HUES6 (cell line): ENCODE measurements at regions not wholly inside any gene's neighbourhood (a gene's known extent, or its start where the extent isn't known, plus 50 kb on each side); places are given as distances from the start of the nearest gene placed in this dataset.

ENCODE experiments used
- H3K27ac ChIP-seq: 2 replicates; pipeline ENCODE4 v1.7.0; 2013; ENCODE audit warnings: low read depth, mild to moderate bottlenecking, low read length, inconsistent platforms
- H3K27me3 ChIP-seq: 2 replicates; pipeline ENCODE4 v1.6.1; 2013; ENCODE audit warnings: low read length; ENCODE audit not compliant: control insufficient read depth, insufficient read depth
- H3K36me3 ChIP-seq: 2 replicates; pipeline ENCODE4 v1.6.1; 2013; ENCODE audit warnings: low read length; ENCODE audit not compliant: control insufficient read depth, insufficient read depth
- H3K4me1 ChIP-seq: 2 replicates; pipeline ENCODE4 v1.6.1; 2013; ENCODE audit warnings: low read length; ENCODE audit not compliant: control insufficient read depth, insufficient read depth
- H3K4me3 ChIP-seq: 2 replicates; pipeline ENCODE4 v1.5.1; 2013; ENCODE audit warnings: low read depth, low read length
- H3K9ac ChIP-seq: one replicate; pipeline ENCODE4 v1.6.1; 2013; ENCODE audit warnings: mild to moderate bottlenecking, low read length
- H3K9me3 ChIP-seq: 2 replicates; pipeline ENCODE4 v1.6.1; 2013; ENCODE audit warnings: low read depth, low read length; ENCODE audit not compliant: control insufficient read depth, insufficient read depth

DNA sequence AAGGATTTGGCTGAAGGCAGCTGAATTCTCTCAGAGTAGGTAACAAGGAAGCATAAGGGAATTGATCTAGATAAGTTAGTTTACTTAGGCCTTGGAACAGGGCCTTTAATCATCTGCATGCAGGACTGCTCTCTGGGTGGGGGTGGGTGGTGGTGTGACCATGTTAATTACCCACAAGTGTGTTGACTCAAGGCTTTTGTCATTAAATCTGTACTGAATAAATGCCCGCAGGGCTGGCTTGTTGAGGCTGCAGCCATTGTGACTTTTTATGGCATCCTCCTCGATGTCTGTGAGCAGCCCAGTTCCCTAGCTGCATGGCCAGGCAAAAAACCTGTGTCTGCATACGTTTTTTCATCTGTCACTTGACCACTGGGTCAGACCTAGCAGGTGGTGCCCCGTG is 63.5 kb upstream of the ASCC3 start:
- Histone ChIP-seq H3K36me3 (no peaks in the 10 kb centered on the region), H3K4me1 (peaks cover 14% of the 10 kb centered on the region; the same call in 1 of the 2 replicates)

DNA sequence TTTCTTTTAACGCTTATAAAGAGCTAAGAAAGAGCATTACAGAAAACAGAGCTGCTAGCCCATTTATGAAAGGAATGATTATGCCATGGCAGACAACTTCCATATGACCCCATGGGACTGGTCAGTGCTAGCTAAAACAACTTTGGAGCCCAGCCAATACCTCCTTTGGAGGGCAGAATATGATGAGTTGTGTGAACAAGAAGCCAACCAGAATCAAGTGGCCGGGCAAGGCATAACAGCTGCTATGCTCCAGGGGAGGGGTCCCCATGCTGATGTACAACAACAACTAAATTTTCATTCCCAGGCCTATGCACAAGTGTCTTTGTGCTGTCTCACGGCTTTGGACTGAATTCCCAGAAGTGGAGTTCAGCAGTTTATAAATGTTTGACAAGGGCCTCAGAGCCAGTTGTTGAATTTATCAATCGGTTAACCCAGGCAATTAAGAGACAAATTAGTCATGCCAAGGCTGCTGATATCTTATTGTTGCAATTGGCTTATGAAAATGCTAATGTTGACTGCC is 65.0 kb upstream of the ASCC3 start:
- Histone ChIP-seq H3K4me3 (no peak overlapping the region), H3K9ac (no peak overlapping the region), H3K27ac (no peak overlapping the region), H3K36me3 (no peaks in the 10 kb centered on the region), H3K9me3 (peaks cover 14% of the 10 kb centered on the region), H3K27me3 (peaks cover 22% of the 10 kb centered on the region; the same call in 1 of the 2 replicates), H3K4me1 (peaks cover 14% of the 10 kb centered on the region; the same call in 1 of the 2 replicates)

More for the DNA sequence above, 63.5 kb upstream of the ASCC3 start:
- H3K27me3 ChIP-seq: peaks cover 22% of the 10 kb centered on the region; the same call in 1 of the 2 replicates
- no peak overlapping the region for H3K9ac ChIP-seq
- H3K9me3 ChIP-seq: peaks cover 14% of the 10 kb centered on the region
- H3K4me3 ChIP-seq: peak overlapping the region; percentile 22; the same call in 1 of the 2 replicates
- no peak overlapping the region for H3K27ac ChIP-seq

DNA sequence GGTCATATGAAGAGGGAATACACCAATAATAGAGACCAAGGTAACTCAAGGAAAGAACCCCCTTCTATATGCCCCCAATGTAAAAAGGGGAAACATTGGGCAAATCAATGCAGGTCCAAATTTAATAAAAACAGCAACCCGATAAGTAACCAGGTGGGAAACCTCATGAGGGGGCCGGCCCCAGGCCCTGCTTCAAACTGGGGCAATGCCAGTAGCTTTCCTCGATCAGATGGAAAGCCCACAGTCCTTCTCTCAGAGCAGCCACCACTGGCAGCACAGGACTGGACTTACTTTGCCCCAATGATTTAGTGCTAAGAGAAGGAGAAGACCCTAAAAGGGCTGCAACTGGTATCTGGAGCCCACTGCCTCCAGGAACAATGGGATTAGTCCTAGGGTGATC is 65.6 kb upstream of the ASCC3 start:
- Histone ChIP-seq H3K4me1 (peaks cover 14% of the 10 kb centered on the region; the same call in 1 of the 2 replicates), H3K27me3 (peaks cover 22% of the 10 kb centered on the region; the same call in 1 of the 2 replicates), H3K27ac (no peak overlapping the region)

DNA sequence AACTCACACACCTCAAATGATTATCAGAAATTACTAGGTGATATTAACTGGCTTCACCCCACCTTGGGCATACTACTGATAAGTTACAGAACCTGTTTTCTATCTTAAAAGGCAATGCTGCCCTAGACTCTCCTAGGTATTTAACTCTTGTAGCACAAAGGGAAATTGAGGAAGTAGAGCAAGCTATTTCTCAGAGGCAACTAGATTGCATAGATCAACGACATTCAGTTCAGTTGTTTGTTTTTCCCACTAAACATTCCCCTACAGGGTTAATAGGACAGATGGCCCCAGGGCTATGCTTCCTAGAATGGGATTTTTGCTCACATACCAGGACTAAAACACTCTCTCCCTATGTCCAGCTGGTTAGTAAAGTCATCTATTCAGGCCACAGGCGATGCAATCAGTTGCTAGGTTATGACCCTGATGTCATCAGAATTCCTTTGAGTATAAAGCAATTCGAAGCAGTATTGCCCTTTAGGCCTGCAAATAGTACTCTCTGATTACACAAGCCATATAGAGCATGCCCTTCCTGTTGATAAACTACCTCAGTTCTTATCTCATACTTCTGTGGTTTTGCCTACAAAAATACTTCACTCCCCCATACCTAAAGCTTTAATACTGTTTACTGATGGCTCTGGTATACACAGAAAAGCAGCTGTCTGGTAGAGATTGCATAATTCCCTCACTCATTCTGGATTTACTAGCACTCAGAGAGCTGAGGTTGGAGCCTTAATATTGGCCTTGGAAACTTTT is 67.4 kb upstream of the ASCC3 start:
- peaks cover 14% of the 10 kb centered on the region; the same call in 1 of the 2 replicates for H3K4me1 ChIP-seq
- H3K9me3 ChIP-seq: peaks cover 14% of the 10 kb centered on the region
- H3K27me3 ChIP-seq: peaks cover 22% of the 10 kb centered on the region; the same call in 1 of the 2 replicates
- no peak overlapping the region for H3K27ac ChIP-seq
- H3K36me3 ChIP-seq: no peaks in the 10 kb centered on the region
- H3K9ac ChIP-seq: no peak overlapping the region
- no peak overlapping the region for H3K4me3 ChIP-seq

More for the DNA sequence above, 65.6 kb upstream of the ASCC3 start:
- H3K4me3 ChIP-seq: no peak overlapping the region
- no peak overlapping the region for H3K9ac ChIP-seq
- H3K36me3 ChIP-seq: no peaks in the 10 kb centered on the region
- H3K9me3 ChIP-seq: peaks cover 14% of the 10 kb centered on the region

DNA sequence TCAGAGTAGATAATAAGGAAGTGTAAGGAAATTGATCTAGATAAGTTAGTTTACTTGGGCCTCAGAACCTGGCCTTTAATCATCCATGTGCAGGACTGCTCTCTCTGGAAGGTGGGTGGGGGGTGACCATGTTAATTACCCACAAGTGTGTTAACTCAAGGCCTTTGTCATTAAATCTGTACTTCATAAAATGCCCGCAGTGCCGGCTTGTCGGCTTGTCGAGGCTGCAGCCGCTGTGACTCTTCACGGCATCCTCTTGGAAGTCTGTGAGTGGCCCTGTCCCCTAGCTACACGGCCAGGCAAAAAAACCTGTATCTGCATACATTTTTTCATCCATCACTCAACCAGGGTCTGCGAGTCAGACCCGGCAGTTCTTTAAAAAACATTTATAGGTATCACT is 70.9 kb upstream of the ASCC3 start:
- H3K9me3 ChIP-seq: peaks cover 12% of the 10 kb centered on the region
- no peak overlapping the region for H3K4me3 ChIP-seq
- peaks cover under 1% of the 10 kb centered on the region; the same call in 1 of the 2 replicates for H3K27me3 ChIP-seq
- H3K4me1 ChIP-seq: no peaks in the 10 kb centered on the region; the same call in 1 of the 2 replicates
- no peak overlapping the region for H3K9ac ChIP-seq
- no peak overlapping the region for H3K27ac ChIP-seq
- H3K36me3 ChIP-seq: no peaks in the 10 kb centered on the region

DNA sequence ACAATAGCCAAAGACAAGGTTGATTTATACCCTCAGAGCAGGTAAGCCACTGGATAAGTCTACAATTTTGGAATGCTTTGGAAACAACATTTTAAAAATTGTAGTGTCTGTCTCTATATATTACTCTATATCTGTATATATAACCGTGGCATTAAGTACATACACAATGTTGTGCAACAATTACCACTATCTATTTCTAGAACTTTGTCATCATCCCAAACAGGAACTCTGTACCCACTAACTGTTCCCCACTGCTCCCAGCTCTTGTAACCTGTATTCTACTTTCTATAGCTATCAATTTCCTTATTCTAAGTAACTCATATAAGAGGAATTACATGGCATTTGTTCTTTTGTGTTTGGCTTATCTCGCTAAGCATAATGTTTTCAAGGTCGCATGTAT is 78.2 kb upstream of the ASCC3 start:
- no peaks in the 10 kb centered on the region for H3K27me3 ChIP-seq
- H3K4me3 ChIP-seq: no peak overlapping the region
- no peaks in the 10 kb centered on the region for H3K36me3 ChIP-seq
- H3K27ac ChIP-seq: no peak overlapping the region
- no peak overlapping the region for H3K9ac ChIP-seq
- H3K9me3 ChIP-seq: no peaks in the 10 kb centered on the region
- no peaks in the 10 kb centered on the region for H3K4me1 ChIP-seq

DNA sequence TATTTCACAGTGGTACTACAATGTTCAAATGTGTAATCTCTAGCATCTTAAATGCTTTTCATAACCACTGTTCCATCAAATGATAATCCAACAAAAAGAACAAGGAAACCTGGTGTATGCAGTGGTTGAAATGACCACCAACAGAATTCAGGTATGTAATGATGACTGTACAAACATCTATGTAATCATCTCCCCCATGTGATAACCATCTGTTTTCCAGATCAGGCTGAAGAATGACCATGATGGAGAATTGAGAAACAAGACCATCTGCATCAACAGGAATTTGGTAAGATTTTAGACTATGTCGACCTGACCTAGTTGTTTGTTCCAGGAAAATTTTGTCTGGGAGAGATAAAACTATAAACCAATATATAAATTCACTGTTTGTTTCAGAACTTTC is 81.3 kb upstream of the ASCC3 start:
- H3K4me3 ChIP-seq: no peak overlapping the region
- H3K9ac ChIP-seq: no peak overlapping the region
- no peaks in the 10 kb centered on the region for H3K9me3 ChIP-seq
- no peaks in the 10 kb centered on the region for H3K36me3 ChIP-seq
- no peaks in the 10 kb centered on the region for H3K27me3 ChIP-seq
- H3K4me1 ChIP-seq: no peaks in the 10 kb centered on the region
- H3K27ac ChIP-seq: no peak overlapping the region

DNA sequence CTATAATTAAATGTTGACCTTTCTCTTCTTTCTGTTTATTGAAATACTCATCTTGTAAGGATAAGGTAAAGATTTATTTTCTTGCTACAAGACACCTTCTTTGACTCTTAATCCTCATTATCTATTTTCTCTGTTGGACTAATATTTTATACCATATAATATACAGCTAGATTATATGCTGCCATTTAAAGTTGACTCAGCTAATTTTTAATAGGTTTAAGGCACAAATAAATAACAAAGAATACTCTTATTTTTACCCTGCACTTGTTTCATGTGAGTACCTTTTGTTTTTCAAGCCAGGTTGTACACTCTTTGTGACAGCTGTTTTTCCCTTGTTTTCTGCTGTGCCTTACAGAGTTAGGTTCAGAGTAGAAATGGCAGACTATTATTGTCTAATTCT is 83.9 kb upstream of the ASCC3 start:
- Histone ChIP-seq H3K36me3 (no peaks in the 10 kb centered on the region), H3K9me3 (0 out of 2 replicates have a peak, but pooled peaks cover 4% of the 10 kb centered on the region), H3K27ac (no peak overlapping the region), H3K4me3 (no peak overlapping the region), H3K9ac (no peak overlapping the region), H3K27me3 (no peaks in the 10 kb centered on the region), H3K4me1 (no peaks in the 10 kb centered on the region)

DNA sequence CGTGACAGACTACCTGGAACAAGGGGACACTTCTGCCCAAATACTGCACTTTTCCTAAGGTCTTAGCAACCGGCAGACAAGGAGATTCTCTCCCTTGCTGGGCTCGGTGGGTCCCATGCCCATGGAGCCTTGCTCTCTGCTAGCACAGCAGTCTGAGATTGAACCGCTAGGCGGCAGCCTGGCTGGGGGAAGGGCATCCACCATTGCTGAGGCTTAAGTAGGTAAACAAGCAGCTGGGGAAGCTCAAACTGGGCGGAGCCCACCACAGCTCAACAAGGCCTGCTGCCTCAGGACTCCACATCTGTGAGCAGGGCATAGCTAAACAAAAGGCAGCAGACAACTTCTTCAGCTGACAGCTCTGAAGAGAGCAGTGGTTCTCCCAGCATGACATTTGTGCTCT is 87.8 kb upstream of the ASCC3 start:
- H3K27ac ChIP-seq: no peak overlapping the region
- H3K9me3 ChIP-seq: 0 out of 2 replicates have a peak, but pooled peaks cover 4% of the 10 kb centered on the region
- no peak overlapping the region for H3K4me3 ChIP-seq
- H3K36me3 ChIP-seq: no peaks in the 10 kb centered on the region
- H3K27me3 ChIP-seq: no peaks in the 10 kb centered on the region
- H3K4me1 ChIP-seq: no peaks in the 10 kb centered on the region
- H3K9ac ChIP-seq: no peak overlapping the region

DNA sequence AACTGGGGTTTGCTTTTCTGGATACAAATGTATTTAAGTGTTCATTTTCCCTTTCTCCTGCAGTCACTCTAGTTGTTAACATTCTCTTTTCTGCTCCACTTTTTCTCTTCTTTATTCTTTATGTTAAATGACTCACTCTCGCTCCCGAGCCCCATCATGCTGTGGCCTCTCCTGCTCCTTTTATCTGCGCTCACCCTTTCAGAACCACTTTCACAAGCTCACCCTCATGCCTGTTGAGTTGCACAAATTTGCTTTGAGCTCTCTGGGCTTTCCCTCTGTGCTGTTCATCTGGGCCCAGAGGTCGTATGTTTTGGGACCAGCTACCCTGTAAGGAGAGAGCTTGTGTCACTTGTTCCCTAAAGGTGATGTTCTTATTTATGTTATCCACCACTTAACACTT is 98.1 kb upstream of the ASCC3 start:
- no peak overlapping the region for H3K4me3 ChIP-seq
- H3K36me3 ChIP-seq: no peaks in the 10 kb centered on the region
- no peak overlapping the region for H3K27ac ChIP-seq

DNA sequence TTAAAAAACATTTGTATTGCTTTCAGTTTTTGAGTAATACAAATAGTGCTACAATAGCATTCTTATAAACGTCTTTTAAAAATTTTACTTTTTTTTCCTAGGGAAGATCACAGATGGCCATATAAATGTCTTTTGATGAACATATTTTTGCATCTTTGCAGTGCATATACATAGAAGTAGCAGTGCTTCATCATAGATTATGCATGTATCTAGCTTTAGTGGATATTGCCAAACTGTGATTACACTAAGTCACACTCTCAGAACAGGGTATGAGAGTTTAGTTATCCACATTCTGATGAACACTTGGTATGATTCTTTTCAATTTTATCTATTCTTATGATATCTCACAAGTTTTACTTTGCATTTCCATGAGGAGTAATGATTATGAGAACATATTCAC is 99.8 kb upstream of the ASCC3 start:
- Histone ChIP-seq H3K27ac (no peak overlapping the region), H3K9me3 (0 out of 2 replicates have a peak, but pooled peaks cover 4% of the 10 kb centered on the region), H3K36me3 (no peaks in the 10 kb centered on the region), H3K4me1 (peaks cover 3% of the 10 kb centered on the region; the same call in 1 of the 2 replicates), H3K9ac (no peak overlapping the region), H3K27me3 (no peaks in the 10 kb centered on the region), H3K4me3 (no peak overlapping the region)

More for the DNA sequence above, 98.1 kb upstream of the ASCC3 start:
- H3K27me3 ChIP-seq: no peaks in the 10 kb centered on the region
- 0 out of 2 replicates have a peak, but pooled peaks cover 4% of the 10 kb centered on the region for H3K9me3 ChIP-seq
- peaks cover 3% of the 10 kb centered on the region; the same call in 1 of the 2 replicates for H3K4me1 ChIP-seq
- H3K9ac ChIP-seq: no peak overlapping the region
